RWPE2 (cell line): ENCODE measurements at regions not wholly inside any gene's neighbourhood (a gene's known extent, or its start where the extent isn't known, plus 50 kb on each side); places are given as distances from the start of the nearest gene placed in this dataset.

ENCODE experiments used
- ATAC-seq: fragments of 200-7000 bp; cut with Tn5 transposase; 3 replicates; pipeline ENCODE4 v1.9.1; 2021; ENCODE audit warnings: low read depth
- DNase-seq: peaks from one replicate; pipeline ENCODE4 v3.0.0-alpha.2; 2020; ENCODE audit warnings: low spot score
- H3K27ac ChIP-seq: fragments of 450-650 bp; 2 replicates; pipeline ENCODE4 v1.5.1; 2017; ENCODE audit warnings: mild to moderate bottlenecking; ENCODE audit not compliant: poor library complexity, severe bottlenecking
- H3K27me3 ChIP-seq: fragments of 250-450 bp; sonication (Bioruptor Pico); 2 replicates; pipeline ENCODE4 v1.5.1; 2021; ENCODE audit warnings: mild to moderate bottlenecking, moderate library complexity; ENCODE audit not compliant: insufficient read depth, poor library complexity, severe bottlenecking
- H3K36me3 ChIP-seq: fragments of 250-450 bp; sonication (Bioruptor Pico); 2 replicates; pipeline ENCODE4 v1.5.1; 2020; ENCODE audit warnings: low read depth, mild to moderate bottlenecking, moderate library complexity
- H3K4me1 ChIP-seq: fragments of 250-450 bp; sonication (Bioruptor Pico); 2 replicates; pipeline ENCODE4 v1.5.1; 2021; ENCODE audit warnings: mild to moderate bottlenecking, moderate library complexity; ENCODE audit not compliant: insufficient read depth, poor library complexity, severe bottlenecking
- H3K4me3 ChIP-seq: fragments of 250-450 bp; sonication (Bioruptor Pico); 2 replicates; pipeline ENCODE4 v1.5.1; 2021; ENCODE audit warnings: mild to moderate bottlenecking, moderate library complexity; ENCODE audit not compliant: severe bottlenecking
- H3K9me3 ChIP-seq: fragments of 250-450 bp; sonication (Bioruptor Pico); 2 replicates; pipeline ENCODE4 v1.5.1; 2021; ENCODE audit warnings: mild to moderate bottlenecking, moderate library complexity; ENCODE audit not compliant: severe bottlenecking
- TF ChIP-seq, protein P1 (sequence below): fragments of 450-650 bp; IDR thresholded peaks from one replicate; pipeline ENCODE4 v1.5.1; 2017; ENCODE audit warnings: mild to moderate bottlenecking, moderate library complexity; ENCODE audit not compliant: poor library complexity, severe bottlenecking

DNA sequence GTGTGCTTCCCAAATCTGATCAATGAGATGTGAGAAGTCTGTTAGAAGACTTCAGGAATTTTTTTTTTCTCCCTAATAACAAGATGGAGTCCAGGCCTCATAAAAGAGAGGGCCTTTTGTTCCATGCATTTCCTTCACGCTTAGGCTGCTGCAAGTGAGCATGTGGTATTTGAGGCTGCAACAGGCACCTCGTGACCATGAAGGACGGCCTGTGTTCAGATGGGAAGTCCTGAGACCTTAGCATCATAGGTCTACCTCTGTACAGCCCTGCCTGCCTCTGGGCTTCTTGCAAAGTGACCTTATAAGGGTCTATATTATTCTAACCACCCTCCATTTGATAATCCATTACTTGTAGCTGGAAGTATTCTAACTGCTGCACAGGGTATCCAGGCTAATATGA is 86.6 kb downstream of the BOD1 start:
- TF ChIP-seq, protein P1, sequence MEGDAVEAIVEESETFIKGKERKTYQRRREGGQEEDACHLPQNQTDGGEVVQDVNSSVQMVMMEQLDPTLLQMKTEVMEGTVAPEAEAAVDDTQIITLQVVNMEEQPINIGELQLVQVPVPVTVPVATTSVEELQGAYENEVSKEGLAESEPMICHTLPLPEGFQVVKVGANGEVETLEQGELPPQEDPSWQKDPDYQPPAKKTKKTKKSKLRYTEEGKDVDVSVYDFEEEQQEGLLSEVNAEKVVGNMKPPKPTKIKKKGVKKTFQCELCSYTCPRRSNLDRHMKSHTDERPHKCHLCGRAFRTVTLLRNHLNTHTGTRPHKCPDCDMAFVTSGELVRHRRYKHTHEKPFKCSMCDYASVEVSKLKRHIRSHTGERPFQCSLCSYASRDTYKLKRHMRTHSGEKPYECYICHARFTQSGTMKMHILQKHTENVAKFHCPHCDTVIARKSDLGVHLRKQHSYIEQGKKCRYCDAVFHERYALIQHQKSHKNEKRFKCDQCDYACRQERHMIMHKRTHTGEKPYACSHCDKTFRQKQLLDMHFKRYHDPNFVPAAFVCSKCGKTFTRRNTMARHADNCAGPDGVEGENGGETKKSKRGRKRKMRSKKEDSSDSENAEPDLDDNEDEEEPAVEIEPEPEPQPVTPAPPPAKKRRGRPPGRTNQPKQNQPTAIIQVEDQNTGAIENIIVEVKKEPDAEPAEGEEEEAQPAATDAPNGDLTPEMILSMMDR: no peak
- no peak overlapping the region for H3K27ac ChIP-seq
- no peaks in the 10 kb centered on the region for H3K4me1 ChIP-seq
- ATAC-seq: no peak
- H3K9me3 ChIP-seq: no peaks in the 10 kb centered on the region
- no peak overlapping the region for H3K4me3 ChIP-seq
- no peaks in the 10 kb centered on the region for H3K27me3 ChIP-seq
- no peak for DNase-seq
- H3K36me3 ChIP-seq: no peaks in the 10 kb centered on the region

DNA sequence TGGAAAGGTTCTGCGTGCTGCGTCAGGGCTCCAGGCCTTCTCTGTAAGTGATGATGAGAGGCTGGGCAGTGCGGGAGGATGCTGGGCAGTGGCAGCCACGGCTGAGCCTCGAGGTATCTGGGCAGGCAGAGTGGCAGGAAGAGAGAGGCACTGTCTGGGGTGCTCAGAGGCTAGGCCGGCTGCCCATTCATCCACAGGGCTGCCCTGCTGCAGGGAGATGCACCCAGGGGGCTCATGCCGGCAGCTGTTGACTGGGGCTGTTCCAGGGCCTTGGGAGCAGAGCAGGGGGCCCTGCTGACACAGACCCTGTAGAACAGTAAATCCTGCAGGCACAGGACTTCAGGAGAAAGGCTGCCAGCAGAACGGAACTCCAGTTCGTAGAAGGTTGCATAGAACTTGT is 88.8 kb downstream of the BOD1 start:
- no peak overlapping the region for H3K27ac ChIP-seq
- H3K4me3 ChIP-seq: no peak overlapping the region
- no peaks in the 10 kb centered on the region for H3K9me3 ChIP-seq
- ATAC-seq (no peak), DNase-seq (no peak)
- H3K27me3 ChIP-seq: no peaks in the 10 kb centered on the region
- H3K4me1 ChIP-seq: no peaks in the 10 kb centered on the region
- TF ChIP-seq, protein P1: no peak
- no peaks in the 10 kb centered on the region for H3K36me3 ChIP-seq

DNA sequence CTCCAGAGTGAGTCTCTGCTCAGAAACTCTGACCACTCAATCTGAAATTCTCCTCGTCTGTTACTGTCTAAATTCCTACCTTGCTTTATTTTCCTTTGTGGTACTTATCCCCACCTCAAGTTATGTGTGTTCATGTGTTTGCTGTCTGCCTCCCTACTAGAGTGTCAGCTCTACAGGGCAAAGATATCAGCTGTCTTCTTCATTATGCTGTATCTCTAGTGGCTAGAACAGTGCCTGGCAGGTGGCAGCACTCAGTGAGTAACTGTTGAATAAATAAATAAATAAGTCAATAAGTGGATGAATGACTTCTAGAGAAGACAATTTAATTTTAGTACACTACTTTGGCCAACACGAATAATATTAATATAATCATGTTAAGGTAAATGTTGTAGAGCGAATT is 92.3 kb downstream of the BOD1 start:
- H3K27ac ChIP-seq: no peak overlapping the region
- H3K9me3 ChIP-seq: peaks cover 5% of the 10 kb centered on the region
- no peaks in the 10 kb centered on the region for H3K27me3 ChIP-seq
- H3K4me3 ChIP-seq: no peak overlapping the region
- TF ChIP-seq, protein P1: no peak
- H3K4me1 ChIP-seq: no peaks in the 10 kb centered on the region
- H3K36me3 ChIP-seq: no peaks in the 10 kb centered on the region
- DNase-seq (no peak), ATAC-seq (no peak)

DNA sequence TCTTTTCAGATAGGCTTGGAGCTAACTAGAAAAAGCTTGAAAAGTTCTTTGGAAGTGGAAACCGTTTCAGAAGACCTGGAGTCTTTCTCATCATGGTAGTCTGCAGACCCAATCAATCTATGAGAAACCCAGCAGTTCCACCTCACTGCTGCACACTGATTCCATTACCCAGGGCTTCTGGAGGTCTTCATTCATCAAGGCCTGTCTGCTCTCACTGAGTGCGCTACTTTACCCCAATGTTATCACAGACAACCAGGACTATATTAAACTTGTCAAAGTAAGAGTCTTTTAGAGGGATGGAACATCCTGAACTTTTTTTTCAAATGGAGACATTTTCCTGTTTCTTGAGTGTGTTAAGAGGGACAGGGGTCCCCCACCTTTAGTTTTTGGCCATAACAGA is 93.1 kb downstream of the BOD1 start:
- no peak for DNase-seq
- Histone ChIP-seq H3K36me3 (no peaks in the 10 kb centered on the region), H3K27me3 (no peaks in the 10 kb centered on the region), H3K4me1 (no peaks in the 10 kb centered on the region), H3K9me3 (peaks cover 5% of the 10 kb centered on the region), H3K27ac (no peak overlapping the region), H3K4me3 (no peak overlapping the region)
- TF ChIP-seq, protein P1: no peak
- no peak for ATAC-seq

DNA sequence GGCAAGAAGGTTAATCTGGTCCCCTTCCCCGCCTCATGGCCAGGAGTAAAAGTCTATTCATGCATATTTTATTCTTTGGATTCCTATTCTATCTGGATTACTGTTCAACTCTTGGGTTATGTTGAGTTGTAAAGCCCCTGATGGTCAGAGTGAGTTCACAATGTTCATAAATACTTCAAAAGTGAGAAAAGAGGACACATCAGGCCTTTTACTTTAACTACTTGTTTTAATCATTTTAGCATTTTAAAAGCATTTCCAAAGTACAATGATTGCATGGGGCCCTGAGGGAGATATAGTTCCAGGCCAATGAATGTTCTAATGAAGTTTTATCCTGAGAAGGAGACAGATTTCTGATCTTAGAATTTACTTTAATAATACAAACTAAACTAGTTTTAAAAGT is 93.9 kb downstream of the BOD1 start:
- ATAC-seq: no peak
- TF ChIP-seq, protein P1: no peak
- Histone ChIP-seq H3K36me3 (no peaks in the 10 kb centered on the region), H3K4me1 (no peaks in the 10 kb centered on the region), H3K27me3 (no peaks in the 10 kb centered on the region), H3K9me3 (peaks cover 5% of the 10 kb centered on the region), H3K27ac (no peak overlapping the region), H3K4me3 (no peak overlapping the region)
- no peak for DNase-seq
